Fibroblast of lung (primary cell): ENCODE measurements at regions not wholly inside any gene's neighbourhood (a gene's known extent, or its start where the extent isn't known, plus 50 kb on each side); places are given as distances from the start of the nearest gene placed in this dataset.

Source experiments
- DNase-seq, 2 donors: peaks; one replicate each; pipeline versions ENCODE4 v3.0.0 to v3.0.0-alpha.2; 2010; ENCODE audit warnings: low read depth in 2 of 2
- H2AFZ ChIP-seq: 2 replicates; pipeline ENCODE4 v1.5.1; 2012; ENCODE audit warnings: low read length, control low read depth, inconsistent platforms
- H3K27ac ChIP-seq: 2 replicates; pipeline ENCODE4 v1.5.1; 2011; ENCODE audit warnings: low read length, control low read depth; ENCODE audit not compliant: insufficient read depth
- H3K27me3 ChIP-seq: 2 replicates; pipeline ENCODE4 v1.5.1; 2011; ENCODE audit warnings: mild to moderate bottlenecking, low read length; ENCODE audit not compliant: control insufficient read depth, insufficient read depth
- H3K36me3 ChIP-seq: 2 replicates; pipeline ENCODE4 v1.5.1; 2011; ENCODE audit warnings: low read length; ENCODE audit not compliant: control insufficient read depth, insufficient read depth
- H3K4me1 ChIP-seq: 2 replicates; pipeline ENCODE4 v1.5.1; 2011; ENCODE audit warnings: low read length; ENCODE audit not compliant: control insufficient read depth, insufficient read depth; ENCODE audit errors: extremely low read depth
- H3K4me2 ChIP-seq: 2 replicates; pipeline ENCODE4 v1.5.1; 2011; ENCODE audit warnings: low read length, control low read depth; ENCODE audit not compliant: insufficient read depth; ENCODE audit errors: extremely low read depth
- H3K4me3 ChIP-seq, 4 experiments: fragments of 200-600 bp in 1 of 4; sonication (generic) in 1 of 4; replicated peaks in 1 of 4; 2 replicates each; pipeline ENCODE4 v1.5.1; 2011 to 2016; ENCODE audit warnings: low read length in 4 of 4, low read depth in 3 of 4, mild to moderate bottlenecking in 3 of 4, control low read depth in 2 of 4, inconsistent platforms in 1 of 4, mixed read lengths in 1 of 4; ENCODE audit not compliant: insufficient read depth in 1 of 4; ENCODE audit errors: control extremely low read depth in 1 of 4
- H3K79me2 ChIP-seq: 2 replicates; pipeline ENCODE4 v1.5.1; 2012; ENCODE audit warnings: mild to moderate bottlenecking, low read length, inconsistent platforms; ENCODE audit not compliant: control insufficient read depth, insufficient read depth
- H3K9ac ChIP-seq: 2 replicates; pipeline ENCODE4 v1.5.1; 2011; ENCODE audit warnings: mild to moderate bottlenecking, low read length, control low read depth; ENCODE audit not compliant: insufficient read depth
- H3K9me3 ChIP-seq: 2 replicates; pipeline ENCODE4 v1.5.1; 2012; ENCODE audit warnings: low read depth, low read length; ENCODE audit not compliant: control insufficient read depth, insufficient read depth
- H4K20me1 ChIP-seq: 2 replicates; pipeline ENCODE4 v1.5.1; 2011; ENCODE audit warnings: low read length; ENCODE audit not compliant: control insufficient read depth, insufficient read depth; ENCODE audit errors: extremely low read depth
- CTCF ChIP-seq, 2 donors: IDR thresholded peaks in 1 of 2; conservative IDR thresholded peaks in 1 of 2; 1 replicate in 1 of 2; 2 replicates in 1 of 2; pipeline ENCODE4 v1.5.1; 2011 to 2012; ENCODE audit warnings: low read length in 2 of 2, control low read depth in 1 of 2, inconsistent platforms in 1 of 2, low read depth in 1 of 2, mild to moderate bottlenecking in 1 of 2
- EZH2 ChIP-seq: IDR thresholded peaks from 2 replicates; pipeline ENCODE4 v1.5.1; 2012; ENCODE audit warnings: low read length, control low read depth, mild to moderate bottlenecking; ENCODE audit errors: missing control alignments

DNA sequence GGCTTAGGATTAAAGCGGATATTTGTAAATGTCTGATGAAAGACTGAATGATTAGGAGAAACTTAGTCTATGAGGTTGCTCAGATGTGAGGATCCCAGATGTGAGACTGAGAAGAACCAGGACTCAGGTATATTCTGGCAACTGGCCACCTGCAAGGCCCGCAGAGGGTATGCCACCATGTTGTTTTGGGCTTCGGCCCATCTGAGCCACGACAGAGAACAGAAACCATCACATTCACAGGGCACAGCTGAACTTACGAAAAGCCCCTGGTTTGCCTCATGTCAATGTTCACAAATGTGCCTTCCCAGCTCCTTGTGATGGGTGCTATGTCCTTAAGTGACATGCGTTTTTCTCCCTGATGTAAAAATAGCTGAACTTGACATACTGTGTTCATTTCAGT lies 412.5 kb upstream of the RORA start:
- no peak for DNase-seq
- no peak overlapping the region for H3K9ac ChIP-seq
- no peak overlapping the region for H3K27ac ChIP-seq
- no peak overlapping the region for H3K4me3 ChIP-seq
- H3K79me2 ChIP-seq = no peaks in the 10 kb centered on the region
- H3K27me3 ChIP-seq = no peaks in the 10 kb centered on the region
- no peak for TF ChIP-seq CTCF (conservative IDR thresholded peaks at IDR 0.05 in 1 of 2, IDR thresholded peaks at IDR 0.05 in 1 of 2; ENCODE audit: low read depth in 1 of 2, low read length in 2 of 2)
- TF ChIP-seq EZH2 = no peak
- H4K20me1 ChIP-seq = no peaks in the 10 kb centered on the region
- H3K4me1 ChIP-seq = no peaks in the 10 kb centered on the region
- no peaks in the 10 kb centered on the region for H3K9me3 ChIP-seq
- H3K36me3 ChIP-seq = no peaks in the 10 kb centered on the region
- no peak overlapping the region for H2AFZ ChIP-seq
- H3K4me2 ChIP-seq = no peak overlapping the region

GRCh38 chr15:61640756-61641155 lies 411.7 kb upstream of the RORA start:
- no peak overlapping the region for H2AFZ ChIP-seq
- no peak overlapping the region for H3K4me2 ChIP-seq
- no peaks in the 10 kb centered on the region for H3K9me3 ChIP-seq
- no peak for DNase-seq
- H3K27ac ChIP-seq = no peak overlapping the region
- no peak overlapping the region for H3K4me3 ChIP-seq
- H3K36me3 ChIP-seq = no peaks in the 10 kb centered on the region
- no peaks in the 10 kb centered on the region for H3K79me2 ChIP-seq
- TF ChIP-seq EZH2 (no peak), CTCF (conservative IDR thresholded peaks at IDR 0.05 in 1 of 2, IDR thresholded peaks at IDR 0.05 in 1 of 2; ENCODE audit: low read depth in 1 of 2, low read length in 2 of 2) (no peak)
- H4K20me1 ChIP-seq = no peaks in the 10 kb centered on the region
- no peak overlapping the region for H3K9ac ChIP-seq
- H3K4me1 ChIP-seq = no peaks in the 10 kb centered on the region
- H3K27me3 ChIP-seq = no peaks in the 10 kb centered on the region

GRCh38 chr15:61639491-61639890 lies 410.4 kb upstream of the RORA start:
- Histone ChIP-seq H3K27ac (no peak overlapping the region), H3K4me2 (no peak overlapping the region), H2AFZ (no peak overlapping the region), H3K4me3 (no peak overlapping the region), H3K36me3 (no peaks in the 10 kb centered on the region), H3K9ac (no peak overlapping the region), H3K79me2 (no peaks in the 10 kb centered on the region), H4K20me1 (no peaks in the 10 kb centered on the region), H3K4me1 (no peaks in the 10 kb centered on the region), H3K9me3 (no peaks in the 10 kb centered on the region), H3K27me3 (no peaks in the 10 kb centered on the region)
- TF ChIP-seq CTCF (conservative IDR thresholded peaks at IDR 0.05 in 1 of 2, IDR thresholded peaks at IDR 0.05 in 1 of 2; ENCODE audit: low read depth in 1 of 2, low read length in 2 of 2) = no peak
- TF ChIP-seq EZH2 = no peak
- DNase-seq = no peak
